ACHN (cell line): ENCODE measurements at regions not wholly inside any gene's neighbourhood (a gene's known extent, or its start where the extent isn't known, plus 50 kb on each side); places are given as distances from the start of the nearest gene placed in this dataset.

Experiments used
- DNase-seq: peaks from one replicate; pipeline ENCODE4 v3.0.0-alpha.2; 2015
- in situ Hi-C: cut with HindIII; loops from 2 replicates; pipeline ENCODE4 v1.10.0; 2017; ENCODE audit warnings: low sequenced_read_pairs, low pct_ligation_motif_present, low pct_unique_long_range_greater_than_20kb

GRCh38 chr20:50242548-50242862, 51.9 kb downstream of the CEBPB start:
- no peak for DNase-seq
- in situ Hi-C loops: no loop called here

GRCh38 chr20:50242863-50243609, 52.4 kb downstream of the CEBPB start:
- in situ Hi-C loops: no loop called here
- DNase-seq: no peak

- in situ Hi-C loops: no loop called here
- DNase-seq: no peak
Observed at GRCh38 chr20:50243610-50244351, 53.2 kb downstream of the CEBPB start.

- DNase-seq: no peak
- in situ Hi-C loops: no loop called here
Observed at GRCh38 chr20:50244352-50245149, 53.9 kb downstream of the CEBPB start.

- DNase-seq: peak; percentile 35
- in situ Hi-C loops: no loop called here
Observed at GRCh38 chr20:50245498-50246366, 55.1 kb downstream of the CEBPB start.

- DNase-seq: no peak
- in situ Hi-C loops: no loop called here
Observed at GRCh38 chr20:50246367-50247195, 56.0 kb downstream of the CEBPB start.

- no peak for DNase-seq
- in situ Hi-C loops: no loop called here
Observed at GRCh38 chr20:50247196-50248094, 56.8 kb downstream of the CEBPB start.

GRCh38 chr20:50248104-50248641, 57.5 kb downstream of the CEBPB start:
- in situ Hi-C loops: no loop called here
- DNase-seq: no peak

GRCh38 chr20:50249447-50250388, 59.1 kb downstream of the CEBPB start:
- no peak for DNase-seq
- in situ Hi-C loops: no loop called here

- in situ Hi-C loops: no loop called here
- no peak for DNase-seq
Observed at GRCh38 chr20:50250679-50251382, 60.2 kb downstream of the CEBPB start.

GRCh38 chr20:50251383-50251748, 60.7 kb downstream of the CEBPB start:
- no peak for DNase-seq
- in situ Hi-C loops: no loop called here

- in situ Hi-C loops: no loop called here
- DNase-seq: no peak
Observed at GRCh38 chr20:50251992-50252511, 61.4 kb downstream of the CEBPB start.

- in situ Hi-C loops: no loop called here
Observed at GRCh38 chr20:50252701-50253100, 62.1 kb downstream of the CEBPB start.

GRCh38 chr20:50253101-50253500, 62.5 kb downstream of the CEBPB start:
- in situ Hi-C loops: no loop called here
- DNase-seq: no peak

More at GRCh38 chr20:50252701-50253100, 62.1 kb downstream of the CEBPB start:
- no peak for DNase-seq
